HG03378 (cell line): ENCODE measurements at regions not wholly inside any gene's neighbourhood (a gene's known extent, or its start where the extent isn't known, plus 50 kb on each side); places are given as distances from the start of the nearest gene placed in this dataset.

ENCODE experiments used
- ATAC-seq: cut with Tn5 transposase; IDR thresholded peaks from one replicate; pipeline ENCODE4 v1.9.1; 2021; ENCODE audit warnings: mild to moderate bottlenecking, moderate library complexity; ENCODE audit not compliant: unreplicated experiment

DNA sequence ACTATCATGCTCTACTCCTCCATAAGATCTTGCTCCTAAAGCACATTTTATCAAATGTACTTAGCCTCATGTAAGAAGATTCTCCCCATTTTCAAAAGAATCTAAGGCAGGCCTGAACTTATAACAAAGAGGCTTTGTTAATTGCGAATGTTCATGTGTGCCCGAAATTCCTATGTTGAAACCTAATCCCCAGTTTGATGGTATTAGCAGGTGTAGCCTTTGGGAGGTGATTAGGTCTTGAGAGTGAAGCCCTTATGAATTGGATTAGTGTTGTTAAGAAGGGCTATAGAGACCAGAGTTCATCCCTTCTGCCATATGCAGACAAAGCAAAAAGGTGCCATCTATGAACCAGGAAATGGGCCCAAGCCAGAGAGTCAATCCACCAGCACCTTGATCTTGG is 234.5 kb downstream of the PAX3 start:
- no peak for ATAC-seq

DNA sequence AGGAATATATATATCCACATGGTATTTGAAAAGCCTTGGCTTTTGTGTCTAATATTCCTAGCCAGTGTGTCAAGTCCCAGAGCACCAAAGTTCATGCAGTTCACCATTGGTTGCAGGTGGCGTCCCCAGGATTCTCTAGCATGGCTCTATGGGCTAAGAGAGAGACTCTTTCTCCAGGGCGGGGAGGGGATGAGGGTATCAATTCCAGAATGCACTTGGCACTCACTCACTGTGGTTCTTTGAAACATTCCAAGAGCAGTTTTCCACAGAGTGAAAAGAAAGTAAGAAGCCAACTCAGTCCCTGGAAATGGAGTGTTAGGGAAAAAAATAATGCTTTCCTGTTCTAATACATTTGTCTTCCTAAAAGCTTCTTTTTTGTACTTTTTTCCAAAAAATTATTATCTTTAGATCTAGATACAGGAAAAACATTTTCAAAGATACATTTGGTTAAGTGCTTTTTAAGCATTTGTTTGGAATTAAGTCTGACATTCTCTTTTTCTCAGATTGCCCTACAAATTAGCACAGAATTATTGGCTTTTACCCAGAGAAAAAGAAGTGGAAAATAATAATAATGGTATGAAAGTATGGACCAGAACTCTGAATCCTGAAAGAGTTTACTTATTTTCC is 239.9 kb downstream of the PAX3 start:
- ATAC-seq = no peak

DNA sequence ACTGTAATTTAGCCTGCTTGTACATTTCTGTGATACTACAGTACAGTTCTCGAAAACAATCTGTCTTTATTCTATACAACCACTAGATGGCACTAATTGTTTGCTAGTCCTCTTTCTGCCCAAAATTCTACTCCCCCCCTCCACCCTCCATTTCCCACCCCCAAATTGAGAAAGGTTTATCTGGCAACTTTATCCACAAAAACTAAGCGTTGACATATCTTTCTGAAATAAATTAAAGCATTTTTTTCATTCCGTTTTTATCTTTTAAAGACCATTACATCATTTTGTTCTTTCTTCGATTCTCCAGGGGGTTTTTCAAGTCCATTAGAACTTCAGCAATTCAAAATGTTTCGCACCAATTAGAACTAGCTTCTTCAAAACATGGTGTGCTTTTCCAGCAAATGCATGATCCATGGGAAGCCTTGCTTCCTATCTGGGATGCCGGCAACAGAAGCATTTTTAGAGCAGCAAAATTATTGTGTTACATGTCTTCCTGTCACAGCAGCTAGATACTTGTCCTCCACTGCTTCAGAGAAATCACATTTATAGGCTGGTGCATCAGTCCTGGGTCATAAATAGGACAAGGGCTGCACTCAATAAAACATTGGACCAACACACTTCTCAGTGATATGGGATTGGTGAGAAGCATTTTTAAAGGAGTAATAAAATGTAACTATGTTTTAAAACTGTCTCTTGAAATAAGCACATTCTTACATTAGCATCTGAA is 241.3 kb downstream of the PAX3 start:
- no peak for ATAC-seq

DNA sequence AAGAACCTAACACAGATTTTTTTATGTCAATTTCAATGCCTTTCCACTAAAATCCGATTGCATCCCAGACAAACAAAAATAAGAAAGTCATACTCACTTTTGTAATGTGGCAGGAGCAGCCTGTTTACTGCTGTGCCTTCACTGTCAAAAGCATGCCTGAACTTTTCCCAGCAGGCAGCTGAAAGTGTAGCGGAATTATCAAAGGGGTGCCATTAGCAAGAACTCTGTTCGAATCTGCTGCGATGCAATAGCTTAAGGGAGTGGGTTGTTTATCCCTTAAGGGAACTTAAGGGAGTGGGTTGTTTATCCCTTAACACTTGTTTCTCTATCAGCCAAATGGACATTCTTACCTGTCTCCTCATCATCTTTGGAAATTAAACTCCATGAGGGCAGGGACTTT is 243.5 kb downstream of the PAX3 start:
- ATAC-seq = no peak

DNA sequence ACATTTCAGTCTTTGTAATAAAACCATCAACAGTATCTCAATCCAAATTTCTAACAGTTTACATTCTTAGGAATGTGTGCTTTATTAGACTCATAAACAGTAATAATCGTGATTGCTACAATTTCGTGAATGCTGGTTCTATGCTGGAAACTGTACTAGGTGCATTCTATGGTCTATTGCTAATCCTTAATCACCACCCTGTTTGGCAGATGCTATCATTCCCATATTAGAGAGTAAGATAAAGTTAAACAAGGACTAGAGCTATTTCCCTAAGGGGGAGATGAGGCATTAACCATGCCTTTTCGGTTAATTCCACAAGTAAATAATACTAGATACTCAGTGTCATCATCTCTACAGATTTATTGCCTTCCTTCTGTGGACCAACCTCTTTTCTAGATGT is 244.0 kb downstream of the PAX3 start:
- ATAC-seq = no peak

DNA sequence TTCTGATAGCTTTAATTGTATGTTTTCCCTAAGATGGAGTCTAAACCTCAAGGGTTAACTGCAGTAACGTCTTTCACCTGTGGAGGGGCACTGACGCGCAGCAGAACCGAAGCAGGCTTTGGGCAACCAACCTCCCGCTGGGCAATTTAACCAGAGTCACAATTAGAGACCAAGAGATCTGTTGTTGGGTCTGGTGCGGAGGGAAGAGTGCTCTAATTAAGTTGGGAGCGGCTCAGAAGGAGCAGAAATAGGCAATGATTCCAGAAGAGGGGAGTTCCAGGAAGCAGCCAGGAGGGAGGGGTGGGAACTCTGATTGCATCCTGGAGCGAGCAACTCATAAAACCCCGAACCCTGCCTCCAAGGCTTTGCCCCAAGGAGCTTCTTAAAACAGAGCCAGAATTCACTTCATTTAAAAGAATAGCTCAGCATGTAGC is 245.8 kb downstream of the PAX3 start:
- no peak for ATAC-seq

DNA sequence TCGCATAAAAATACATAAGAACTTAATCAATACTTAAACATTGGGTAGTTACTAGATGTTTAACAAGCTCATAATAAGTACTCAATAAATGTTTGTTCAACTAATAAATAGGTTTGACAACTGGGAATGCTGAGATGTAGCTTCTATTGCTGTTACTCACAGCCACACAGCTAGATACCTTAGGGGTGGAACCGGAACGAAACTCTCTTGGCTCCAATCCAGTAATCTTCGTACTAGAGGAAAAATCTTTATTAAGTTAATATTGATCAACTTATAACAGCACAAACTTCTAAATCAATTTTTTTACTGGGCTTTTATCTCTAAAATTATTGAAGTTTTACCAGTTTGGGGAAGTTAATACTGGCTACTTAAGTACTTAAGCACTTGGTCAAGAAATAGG is 247.8 kb downstream of the PAX3 start:
- no peak for ATAC-seq

DNA sequence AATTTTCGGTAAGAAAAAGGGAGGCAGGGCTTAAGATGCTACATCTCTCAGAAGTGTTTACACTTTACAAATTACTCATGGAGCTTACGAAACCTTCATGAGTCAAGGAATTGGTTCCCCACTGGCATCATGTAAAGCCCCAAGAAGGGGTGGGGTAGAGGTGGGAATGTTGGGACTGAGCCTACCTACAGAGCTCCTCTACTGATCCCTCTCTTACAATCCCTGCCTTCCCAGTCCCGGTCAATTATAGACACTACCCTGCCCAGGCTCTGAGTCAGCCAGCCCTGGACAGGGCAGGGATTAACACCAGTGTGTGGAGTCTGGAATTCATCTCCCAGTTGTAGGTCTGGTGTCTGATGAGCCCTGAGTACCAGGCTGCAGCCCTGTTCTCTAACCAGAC is 248.9 kb downstream of the PAX3 start:
- ATAC-seq = no peak

DNA sequence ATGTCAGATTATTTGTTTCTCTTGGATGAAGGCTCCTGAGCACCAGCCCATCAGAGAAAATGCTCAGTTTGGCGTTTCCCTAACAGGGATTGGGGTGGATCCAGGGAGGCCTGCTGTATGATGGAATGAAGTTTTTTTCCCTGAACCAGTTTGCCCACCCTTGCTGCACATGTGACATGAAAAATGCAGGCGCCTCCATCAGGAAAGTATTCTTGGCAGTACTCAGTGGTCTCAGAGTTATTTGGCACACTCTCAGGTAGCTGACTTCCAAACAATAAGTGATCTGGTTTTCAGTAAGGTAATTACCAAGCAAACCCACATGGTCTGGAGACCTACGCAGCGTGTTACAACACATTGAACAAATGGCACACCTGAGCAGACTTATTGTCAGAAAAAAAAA is 254.9 kb downstream of the PAX3 start:
- ATAC-seq = no peak

DNA sequence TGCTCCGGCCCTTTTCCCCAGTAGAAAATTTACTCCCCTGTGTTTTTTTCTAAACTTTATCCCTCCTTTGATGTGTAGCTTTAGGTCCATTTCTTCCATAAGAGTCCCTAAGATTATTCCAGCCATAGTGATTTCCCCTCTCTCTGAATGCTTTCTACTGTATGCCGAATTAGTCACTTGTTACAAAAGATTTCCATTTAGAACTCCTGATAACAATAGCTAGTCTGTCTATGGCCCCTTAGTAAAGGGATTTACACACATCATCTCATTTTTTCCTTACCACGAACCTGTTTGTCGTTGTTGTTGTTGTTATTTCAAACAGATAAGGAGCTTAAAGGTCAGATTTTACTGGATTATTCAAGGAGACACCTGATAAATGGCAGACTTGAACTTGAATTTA is 256.1 kb downstream of the PAX3 start:
- no peak for ATAC-seq

DNA sequence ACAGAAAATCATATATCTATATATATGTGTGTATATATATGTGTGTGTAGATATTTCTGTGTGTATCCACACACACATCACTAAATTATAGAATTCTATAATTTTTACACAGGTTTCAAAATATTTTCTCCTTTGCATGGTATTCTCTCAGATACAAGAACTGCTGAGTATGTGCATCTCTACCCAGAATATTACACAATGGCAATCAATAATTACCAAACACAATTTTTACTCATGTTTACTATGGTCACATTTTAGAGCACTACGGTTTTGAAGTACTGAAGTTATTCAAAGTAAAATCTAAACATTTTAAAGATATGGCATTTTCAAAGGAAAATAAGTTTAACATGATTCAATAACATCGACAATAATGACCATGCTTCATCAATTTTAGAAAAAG is 258.5 kb downstream of the PAX3 start:
- no peak for ATAC-seq

DNA sequence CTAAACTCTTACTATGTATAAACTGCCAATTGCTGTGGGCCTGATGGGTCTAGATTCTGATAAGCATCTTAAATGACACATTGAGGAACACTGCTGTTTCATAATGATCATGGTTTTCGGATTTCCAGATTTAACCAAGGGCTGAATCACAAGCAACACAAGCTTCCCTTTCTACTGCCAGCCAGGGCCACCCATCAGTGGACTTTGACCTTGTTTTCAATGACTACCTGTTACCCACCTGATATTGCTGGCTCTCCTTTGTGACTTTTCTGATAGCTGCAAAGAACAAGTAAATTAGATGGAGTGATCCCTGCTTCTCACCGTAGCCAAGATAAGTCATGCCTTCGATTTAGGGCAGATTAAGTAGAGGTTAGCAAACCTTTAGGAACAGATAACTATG is 259.0 kb downstream of the PAX3 start:
- ATAC-seq = no peak

DNA sequence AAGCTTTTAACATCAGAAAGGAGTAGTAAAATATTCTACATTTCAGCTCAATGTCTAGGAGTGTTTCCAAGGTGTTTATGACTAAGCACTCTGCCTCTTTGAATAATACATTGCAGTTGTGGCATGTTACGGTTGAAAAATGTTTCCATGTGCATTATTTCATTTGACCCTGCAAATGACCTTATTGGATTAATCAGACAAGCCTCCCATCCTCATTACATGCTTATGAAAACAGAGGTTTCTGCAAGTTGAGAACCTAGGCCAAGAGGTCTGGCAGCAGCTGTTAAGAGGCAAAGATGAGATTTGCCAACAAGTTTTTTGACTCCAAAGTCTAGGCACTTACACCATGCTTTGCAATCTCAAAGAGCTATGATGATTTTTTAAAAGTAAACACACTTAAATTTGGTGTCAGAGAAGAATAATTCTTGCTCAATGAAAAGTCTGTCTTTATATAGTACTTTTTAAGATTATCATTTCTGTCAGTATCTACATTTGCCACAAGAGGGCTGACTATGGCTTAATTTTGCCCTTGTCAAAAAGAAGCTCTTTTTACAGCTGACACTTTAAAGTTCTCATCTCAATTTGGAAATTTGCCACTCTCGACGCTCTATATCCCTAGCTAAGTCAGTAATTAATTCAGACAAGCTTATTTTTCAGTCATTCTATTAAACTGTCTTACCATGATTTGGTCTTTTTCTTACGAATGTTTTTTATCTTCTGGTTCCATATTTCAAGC is 260.6 kb downstream of the PAX3 start:
- no peak for ATAC-seq

DNA sequence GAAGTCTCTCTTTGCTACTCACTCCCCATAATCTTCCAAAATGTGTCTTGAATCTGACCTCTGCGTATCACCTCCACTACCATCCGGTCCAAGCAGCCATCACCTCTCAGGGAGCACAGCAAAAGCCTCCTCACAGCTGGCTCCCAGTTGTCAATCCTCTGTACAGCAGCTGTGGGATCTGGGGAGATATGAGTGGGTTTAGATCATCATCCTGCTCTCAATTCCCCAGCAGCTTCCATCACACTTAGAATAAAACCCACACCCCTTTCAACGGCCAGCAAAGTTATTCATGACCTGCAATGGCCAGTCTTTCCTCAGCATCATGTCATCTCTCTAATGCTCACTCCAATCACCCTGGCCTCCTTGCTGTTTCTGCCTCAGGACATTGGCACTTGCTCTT is 261.6 kb downstream of the PAX3 start:
- no peak for ATAC-seq

DNA sequence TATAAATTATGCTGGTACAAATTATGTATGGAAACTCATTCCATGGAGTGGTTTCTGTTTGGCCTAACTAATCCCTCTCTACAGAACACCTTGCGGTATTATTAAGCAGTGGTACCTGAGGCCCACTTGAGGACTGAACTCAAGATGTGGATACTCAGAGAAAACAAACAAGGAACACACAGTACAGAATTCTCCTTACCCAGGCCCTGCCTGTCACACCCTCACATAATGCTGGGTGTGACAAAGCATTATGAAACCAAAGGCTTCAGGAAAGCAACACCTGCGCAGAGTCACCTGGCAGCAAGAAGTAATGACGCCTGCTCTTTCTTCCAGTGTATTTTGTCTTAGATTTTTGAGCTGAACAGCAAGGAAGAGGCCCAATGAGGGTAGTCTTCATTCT is 264.7 kb downstream of the PAX3 start:
- ATAC-seq = no peak

DNA sequence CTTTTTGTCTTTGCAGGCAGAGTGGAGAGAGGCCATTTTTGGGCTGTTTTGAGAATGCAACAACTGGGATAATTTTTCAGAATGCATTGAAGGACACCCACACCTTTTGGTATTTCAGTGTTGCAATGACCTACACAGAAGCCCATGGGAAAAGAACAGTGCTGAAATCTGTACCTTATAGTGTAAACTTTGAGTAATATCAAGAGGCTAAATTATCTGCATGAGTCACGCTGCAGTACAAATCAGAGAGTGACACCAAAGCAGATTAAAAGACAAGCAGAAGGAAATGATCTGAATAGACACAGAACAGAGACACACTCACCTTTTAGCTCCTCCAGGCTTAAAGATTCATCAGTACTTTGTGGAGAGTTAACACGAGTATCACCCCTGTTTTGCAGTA is 265.3 kb downstream of the PAX3 start:
- ATAC-seq = no peak

DNA sequence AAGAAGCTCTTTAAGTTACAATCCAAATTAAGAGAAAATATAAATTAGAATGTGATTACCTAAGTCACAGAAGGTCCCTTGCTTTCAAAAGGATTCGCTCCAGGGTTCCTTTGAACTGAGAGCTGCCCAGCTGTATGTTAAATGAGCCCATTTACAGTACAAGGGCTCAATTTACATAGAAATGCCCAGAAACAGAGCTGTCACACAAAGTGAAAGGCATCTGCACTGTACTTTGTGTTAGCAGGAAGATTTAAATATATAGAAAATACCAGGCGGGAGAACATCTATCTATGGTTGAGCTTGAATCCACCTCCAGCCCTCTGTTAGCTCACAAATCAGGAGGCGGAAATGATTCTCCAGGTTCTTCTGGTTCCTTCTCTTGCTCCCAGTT is 272.9 kb downstream of the PAX3 start:
- ATAC-seq = no peak

DNA sequence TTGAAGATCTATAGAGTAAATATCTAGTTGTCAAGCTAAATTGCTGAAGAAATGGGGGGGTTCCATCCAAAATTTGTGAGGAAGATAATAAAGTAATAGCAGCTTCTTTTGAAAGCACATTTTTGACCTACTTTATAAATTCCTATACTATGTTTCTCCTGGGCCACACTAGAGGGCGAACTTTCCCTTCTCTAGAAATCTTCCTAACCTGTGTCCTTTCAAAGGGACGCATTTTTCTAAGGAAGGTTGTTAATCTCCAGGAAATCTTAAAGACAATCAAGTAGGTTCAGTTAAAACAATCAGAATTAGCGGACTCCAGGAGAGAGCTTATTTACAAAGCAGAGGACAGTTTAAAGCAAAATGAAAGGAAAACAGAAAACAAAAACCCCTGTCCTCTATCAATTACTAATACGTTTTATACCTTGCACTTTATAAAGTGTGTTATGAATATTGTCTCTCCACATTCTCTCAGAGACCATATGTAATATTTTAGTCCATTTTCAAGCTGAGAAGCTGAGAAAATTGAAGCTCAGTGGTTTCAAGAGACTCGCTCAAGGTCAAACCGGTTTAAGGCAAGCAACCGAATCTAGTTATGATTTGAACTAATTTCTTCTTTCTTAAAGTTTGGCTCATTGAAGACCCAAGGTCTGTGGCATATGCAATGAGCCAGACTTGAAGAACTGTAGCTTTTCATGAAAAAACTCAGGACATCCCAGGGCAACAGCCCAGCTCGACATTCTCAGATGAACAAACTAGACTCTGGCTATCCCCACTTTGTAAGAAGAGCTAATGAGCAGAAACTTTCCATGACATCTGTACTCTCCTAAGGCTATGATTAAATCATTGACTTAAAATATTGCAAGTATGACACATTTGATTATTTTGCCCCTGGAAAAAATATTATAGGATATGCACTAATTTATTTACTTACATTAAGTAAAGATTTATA is 273.6 kb downstream of the PAX3 start:
- ATAC-seq = no peak

DNA sequence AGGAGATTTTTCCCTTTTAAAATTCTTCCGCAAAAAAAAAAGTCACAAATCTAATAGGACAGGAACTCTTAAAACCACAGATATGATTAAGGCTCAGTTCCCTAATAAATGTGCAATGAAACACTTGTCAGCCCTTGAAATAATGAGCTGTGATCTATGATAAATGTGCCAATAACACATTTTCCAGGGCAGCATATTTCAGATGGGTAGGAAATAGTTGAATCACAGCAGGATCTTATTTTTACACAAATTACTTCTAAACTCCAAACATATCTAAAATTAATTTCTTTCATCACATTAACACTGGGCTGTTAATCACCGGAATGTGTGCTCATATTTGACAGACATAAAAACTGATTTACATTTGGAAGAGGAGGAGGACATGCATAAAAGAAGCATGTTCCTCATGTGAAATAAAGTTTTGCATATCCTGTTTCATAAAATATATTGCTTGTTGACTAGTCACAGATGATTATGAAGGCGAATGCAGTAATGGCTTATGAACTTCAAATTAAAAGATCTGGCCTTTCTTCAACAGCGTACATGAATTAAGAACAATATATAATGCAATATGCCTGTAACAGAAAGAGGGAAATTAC is 281.4 kb downstream of the PAX3 start:
- ATAC-seq = no peak

DNA sequence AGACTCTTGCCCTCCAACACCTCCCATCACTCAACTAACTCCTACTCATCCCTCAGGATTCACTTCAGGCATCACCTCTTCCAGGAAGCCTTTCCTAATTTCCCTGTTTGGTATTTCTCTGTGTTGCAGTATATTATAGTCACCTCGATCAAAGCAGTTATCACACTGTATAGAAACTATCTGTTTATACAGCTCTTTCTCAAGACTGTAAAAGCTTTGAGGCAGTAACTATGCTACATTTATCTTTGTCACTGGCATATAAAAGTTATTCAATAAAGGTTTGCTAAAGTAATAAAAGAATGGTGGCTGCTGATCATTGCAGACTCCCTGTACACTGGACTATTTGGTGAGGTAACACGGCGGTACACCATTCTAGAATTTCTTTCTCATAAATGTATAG is 284.9 kb downstream of the PAX3 start:
- no peak for ATAC-seq

DNA sequence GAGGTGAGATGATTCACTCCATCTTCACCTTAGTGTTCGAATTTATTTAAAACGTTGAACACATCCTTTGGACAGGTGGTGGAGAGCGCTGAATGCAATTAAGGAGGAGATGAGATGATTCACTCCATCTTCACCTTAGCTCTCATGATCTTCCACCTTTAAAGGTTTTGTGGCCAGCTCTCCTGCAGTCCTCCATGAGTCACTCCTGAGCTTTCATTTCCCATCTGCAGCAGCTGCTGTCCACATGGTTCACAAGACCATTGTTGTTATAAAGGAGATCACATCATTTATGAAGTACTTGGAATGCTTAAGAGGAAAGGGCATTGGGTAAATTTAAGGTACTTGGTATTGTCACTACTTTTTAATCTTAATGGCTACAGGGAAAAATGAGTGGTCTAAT is 298.5 kb downstream of the PAX3 start:
- ATAC-seq = no peak
